HG03439 (cell line): ENCODE measurements at regions not wholly inside any gene's neighbourhood (a gene's known extent, or its start where the extent isn't known, plus 50 kb on each side); places are given as distances from the start of the nearest gene placed in this dataset.

Experiments
- ATAC-seq: cut with Tn5 transposase; IDR thresholded peaks from one replicate; pipeline ENCODE4 v1.9.1; 2021; ENCODE audit warnings: mild to moderate bottlenecking, moderate library complexity; ENCODE audit not compliant: unreplicated experiment

DNA sequence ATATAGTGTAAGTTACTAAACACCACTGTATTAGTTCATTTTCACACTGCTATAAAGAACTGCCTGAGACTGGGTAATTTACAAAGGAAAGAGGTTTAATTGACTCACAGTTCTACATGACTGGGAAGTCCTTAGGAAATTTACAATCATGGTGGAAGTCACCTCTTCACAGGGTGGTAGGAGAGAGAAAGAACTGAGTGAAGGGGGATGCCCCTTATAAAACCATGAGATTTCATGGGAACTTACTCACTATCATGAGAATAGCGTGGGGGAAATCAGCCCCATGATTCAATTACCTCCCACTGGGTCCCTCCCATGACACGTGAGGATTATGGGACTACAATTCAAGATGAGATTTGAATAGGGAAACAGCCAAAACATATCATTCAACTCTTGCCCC lies 618.0 kb downstream of the NYAP2 start:
- ATAC-seq: no peak

- no peak for ATAC-seq
These were observed 617.6 kb downstream of the NYAP2 start for GRCh38 chr2:226017107-226017506.

DNA sequence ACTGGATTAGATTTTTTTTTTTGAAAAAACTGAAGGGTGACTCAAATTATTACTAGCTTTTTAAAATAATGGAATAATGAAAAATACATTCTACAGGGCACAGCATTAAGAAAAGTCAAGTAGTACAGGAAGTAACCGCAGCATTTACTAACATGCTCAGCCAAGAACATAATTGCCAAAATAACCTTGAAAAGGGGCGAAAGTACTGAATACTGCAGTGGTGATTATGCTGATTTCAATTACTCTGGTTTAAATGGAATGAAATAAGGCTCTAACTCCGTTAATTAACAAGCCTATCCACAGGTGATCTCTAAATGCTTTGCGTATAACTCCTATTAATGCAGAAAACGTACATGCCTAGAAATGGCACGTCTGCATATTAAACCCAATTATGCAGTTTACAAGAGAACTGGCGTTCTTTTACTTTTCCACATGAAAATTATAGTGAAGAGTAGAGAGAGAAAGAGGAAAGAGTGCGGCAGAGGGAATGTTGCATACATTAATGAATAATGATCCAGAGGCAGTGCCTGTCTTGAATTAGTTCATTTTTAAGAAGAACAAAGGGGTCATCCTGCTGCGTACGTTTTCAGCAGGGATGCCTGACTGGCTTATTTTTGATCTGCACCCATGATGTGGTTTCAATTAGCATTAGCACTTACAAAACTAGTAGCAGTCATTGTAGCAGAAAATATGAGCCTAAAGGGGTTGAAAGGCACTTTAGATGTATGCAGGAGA lies 612.4 kb downstream of the NYAP2 start:
- ATAC-seq: no peak

GRCh38 chr2:226002438-226002837 lies 602.9 kb downstream of the NYAP2 start:
- peak; percentile 58 for ATAC-seq

- ATAC-seq: no peak
These were observed 602.2 kb downstream of the NYAP2 start for GRCh38 chr2:226001716-226002115.

GRCh38 chr2:225999692-226000091 lies 600.2 kb downstream of the NYAP2 start:
- no peak for ATAC-seq

DNA sequence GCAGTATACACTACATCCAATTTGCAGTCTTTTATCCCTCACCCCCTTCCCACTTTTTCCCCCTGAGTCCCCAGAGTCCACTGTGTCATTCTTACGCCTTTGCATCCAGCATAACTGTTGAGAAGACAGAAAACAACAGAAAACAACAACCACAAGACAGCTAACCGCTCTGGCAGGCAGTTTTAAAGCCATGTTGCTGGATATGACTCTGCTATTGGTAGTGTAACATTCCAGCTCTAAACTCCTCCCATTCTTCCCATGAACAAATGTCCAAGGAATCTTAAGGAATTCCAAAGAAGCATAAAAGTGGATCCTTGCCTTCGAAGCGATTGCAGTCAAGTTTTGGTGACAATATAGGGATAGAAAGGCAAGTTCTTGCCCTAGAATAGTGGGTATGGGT lies 599.1 kb downstream of the NYAP2 start:
- no peak for ATAC-seq

DNA sequence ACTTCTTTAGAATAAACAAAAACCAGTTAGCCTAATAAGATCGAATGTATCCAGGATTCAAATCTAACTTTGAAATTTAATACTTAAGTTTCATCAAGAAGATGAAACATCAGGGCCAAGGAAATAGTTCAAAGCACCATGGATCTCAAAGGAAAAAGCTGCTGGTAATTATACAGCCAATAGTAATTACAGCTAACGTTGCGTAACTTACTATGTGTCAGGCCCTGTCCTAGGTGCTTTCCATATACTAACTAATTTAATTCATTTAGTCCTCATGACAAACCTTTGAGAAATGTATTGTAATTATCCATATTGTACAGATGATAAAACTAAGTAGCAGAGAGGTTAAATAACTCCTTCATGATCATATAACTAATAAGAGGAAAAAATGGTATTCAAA lies 598.6 kb downstream of the NYAP2 start:
- no peak for ATAC-seq

DNA sequence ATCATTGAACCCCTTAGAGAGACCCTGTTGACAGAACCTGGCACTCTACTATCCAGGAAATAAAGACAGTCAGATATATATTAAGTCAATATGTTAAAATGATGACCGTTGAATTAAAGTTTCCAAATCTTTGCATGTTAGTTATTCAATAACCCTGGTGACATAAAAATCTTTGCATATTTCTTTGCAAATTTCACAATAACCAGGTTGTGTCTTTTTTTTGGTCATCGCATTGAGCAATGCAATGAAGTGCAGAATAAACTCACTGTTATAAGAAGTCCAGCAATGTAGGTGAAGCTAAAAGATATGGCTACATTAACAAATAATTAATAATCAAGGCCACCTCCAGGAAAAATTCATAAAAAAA lies 596.9 kb downstream of the NYAP2 start:
- ATAC-seq: no peak

DNA sequence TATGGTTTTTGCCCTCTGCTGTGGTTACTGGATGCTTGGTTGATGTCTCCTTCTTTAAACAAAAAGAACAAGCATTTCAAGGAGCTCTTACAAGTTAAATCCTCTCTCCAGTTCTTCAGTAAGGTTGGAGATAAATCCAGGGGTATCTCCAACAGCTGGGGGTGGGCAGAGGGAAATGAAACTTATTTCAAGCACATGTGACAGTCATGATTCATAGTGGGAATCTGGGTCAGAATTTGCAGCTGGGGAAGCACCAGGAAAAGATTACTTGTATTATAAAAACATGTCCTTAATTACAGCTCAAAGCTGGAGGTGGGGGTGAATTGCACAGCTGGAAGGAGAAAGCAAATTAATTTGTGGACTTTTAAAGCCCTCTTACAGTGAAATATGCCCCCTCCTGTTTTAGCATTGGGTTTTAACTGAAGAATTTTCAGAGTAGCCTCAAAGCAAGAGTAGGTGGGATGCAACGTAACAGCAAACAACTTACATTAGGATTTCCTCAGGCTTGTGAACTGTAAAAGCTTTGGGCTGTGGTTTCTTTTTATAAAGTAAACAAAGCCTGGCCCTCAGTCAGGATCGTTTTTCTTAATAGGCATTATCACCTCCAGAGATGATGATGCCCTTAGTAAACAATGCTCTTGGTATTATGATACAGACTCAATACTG lies 596.4 kb downstream of the NYAP2 start:
- ATAC-seq: no peak

DNA sequence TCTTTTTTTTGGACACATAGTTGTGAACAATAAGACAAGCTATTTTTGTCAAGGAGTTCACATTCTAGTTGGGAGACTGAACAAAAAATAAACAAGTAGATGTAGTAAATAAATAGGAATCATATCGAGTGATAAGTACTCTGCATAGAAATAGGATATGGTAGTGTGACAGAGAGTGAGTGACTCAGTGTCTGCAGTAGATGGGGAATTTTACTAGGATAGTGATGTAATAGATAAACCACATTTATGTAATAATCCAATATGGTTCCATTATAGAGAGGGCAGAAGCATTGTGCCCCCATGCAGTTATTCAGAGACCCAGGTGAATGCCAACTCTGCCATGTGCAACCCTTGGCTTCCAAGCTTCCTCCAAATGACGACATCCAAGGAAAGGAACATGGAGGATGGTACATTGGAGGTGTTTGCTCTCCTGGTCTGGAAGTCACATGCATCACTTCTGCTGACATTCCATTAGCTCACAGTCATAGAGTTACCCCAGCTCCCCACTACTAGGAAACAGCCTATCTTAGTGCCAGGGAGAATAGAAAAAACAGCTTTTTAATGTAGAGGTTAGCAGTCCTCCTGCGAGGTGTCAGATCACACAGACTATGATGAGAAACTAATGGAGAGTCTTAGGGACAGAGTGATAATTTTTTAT lies 595.4 kb downstream of the NYAP2 start:
- no peak for ATAC-seq

GRCh38 chr2:225993430-225993829 lies 593.9 kb downstream of the NYAP2 start:
- ATAC-seq: no peak

- ATAC-seq: no peak
These were observed 590.3 kb downstream of the NYAP2 start for GRCh38 chr2:225989809-225990208.

DNA sequence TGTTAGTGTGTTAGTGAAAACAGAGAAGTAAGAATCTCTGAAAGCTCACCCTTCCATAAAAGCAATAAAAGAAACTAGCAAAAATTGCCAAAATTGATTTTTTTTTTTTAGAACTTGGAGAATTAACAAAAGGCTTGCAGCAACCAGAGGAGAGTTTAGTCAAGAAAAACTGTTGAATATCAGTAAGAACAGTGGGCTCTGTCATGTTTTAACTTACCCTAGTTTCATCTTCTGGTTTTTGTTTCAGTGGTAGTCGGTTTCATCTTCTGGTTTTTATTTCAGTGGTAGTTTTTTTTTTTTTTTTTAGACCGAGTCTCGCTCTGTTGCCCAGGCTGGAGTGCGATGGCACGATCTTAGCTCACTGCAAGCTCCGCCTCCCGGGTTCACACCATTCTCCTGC lies 580.9 kb downstream of the NYAP2 start:
- ATAC-seq: no peak

DNA sequence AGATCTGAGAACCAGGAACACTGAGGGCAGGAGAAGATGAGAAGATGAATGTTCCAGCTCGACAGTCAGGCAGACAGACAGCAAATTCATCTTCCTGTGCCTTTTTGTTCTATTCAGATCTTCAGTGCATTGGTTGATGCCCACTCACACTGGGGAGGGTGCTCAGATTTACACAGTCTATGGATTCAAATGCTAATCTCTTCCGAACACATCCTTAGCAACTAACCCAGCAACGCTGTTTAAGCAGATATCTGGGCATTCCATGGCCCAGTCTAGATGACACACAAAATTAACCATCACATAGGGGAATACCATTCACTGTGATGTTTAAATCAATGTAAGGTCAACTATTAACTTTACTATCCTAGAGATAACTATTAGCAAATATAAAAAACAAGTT lies 571.9 kb downstream of the NYAP2 start:
- ATAC-seq: no peak

- ATAC-seq: no peak
These were observed 549.4 kb downstream of the NYAP2 start for GRCh38 chr2:225948903-225949302.

GRCh38 chr2:225938991-225939390 lies 539.5 kb downstream of the NYAP2 start:
- ATAC-seq: no peak

GRCh38 chr2:225937625-225938187 lies 538.2 kb downstream of the NYAP2 start:
- ATAC-seq: no peak

- no peak for ATAC-seq
These were observed 533.4 kb downstream of the NYAP2 start for GRCh38 chr2:225932811-225933413.

GRCh38 chr2:225930687-225931086 lies 531.2 kb downstream of the NYAP2 start:
- no peak for ATAC-seq

- no peak for ATAC-seq
These were observed 521.2 kb downstream of the NYAP2 start for GRCh38 chr2:225920621-225921220.
